ENCODE measurements at regions not wholly inside any gene's neighbourhood (a gene's known extent, or its start where the extent isn't known, plus 50 kb on each side); places are given as distances from the start of the nearest gene placed in this dataset.

- Histone ChIP-seq H3K9me3 (ENCODE audit: control insufficient read depth in 4 of 4, low read length in 3 of 4) (peaks cover 0 to 4% (median 0%) of the 10 kb centered on the region in 4 donors), H3K9ac (ENCODE audit: low read depth in 1 of 2, low read length in 2 of 2) (no peak overlapping the region), H3K4me3 (ENCODE audit: low read depth in 1 of 3, low read length in 3 of 3) (no peak overlapping the region), H3K36me3 (ENCODE audit: control insufficient read depth in 4 of 4, insufficient read depth in 3 of 4, low read depth in 1 of 4, low read length in 3 of 4) (no peaks in the 10 kb centered on the region), H3K27ac (ENCODE audit: low read depth in 1 of 2, low read length in 2 of 2) (no peak overlapping the region), H3K27me3 (ENCODE audit: control insufficient read depth in 4 of 4, insufficient read depth in 4 of 4, low read length in 3 of 4) (no peaks in the 10 kb centered on the region), H3K4me1 (ENCODE audit: control insufficient read depth in 4 of 4, insufficient read depth in 4 of 4, low read length in 3 of 4) (no peaks in the 10 kb centered on the region)
- DNase-seq (ENCODE audit: low spot score): no peak
- TF ChIP-seq MAX (IDR thresholded peaks at IDR 0.05) (no peak), EGR1 (IDR thresholded peaks at IDR 0.05; ENCODE audit: low read depth in 2 of 2) (no peak), YY1 (IDR thresholded peaks at IDR 0.05) (no peak), JUND (IDR thresholded peaks at IDR 0.05) (no peak), ZBTB33 (IDR thresholded peaks at IDR 0.05) (no peak), REST (IDR thresholded peaks at IDR 0.05) (no peak), NR2F2 (IDR thresholded peaks at IDR 0.05) (no peak), FOXA2 (IDR thresholded peaks at IDR 0.05) (no peak), FOXA1 (IDR thresholded peaks at IDR 0.05) (no peak), ATF3 (IDR thresholded peaks at IDR 0.05) (no peak), HNF4G (IDR thresholded peaks at IDR 0.05) (no peak), RXRA (IDR thresholded peaks at IDR 0.05) (no peak)
- 93% methylated on average over 2 of the region's 2 CpGs for WGBS
Observed at GRCh38 chr17:71273441-71273840, 847.4 kb upstream of the SOX9 start.

GRCh38 chr17:71276079-71276478 is 844.7 kb upstream of the SOX9 start:
- Histone ChIP-seq H3K9ac (ENCODE audit: low read depth in 1 of 2, low read length in 2 of 2) (no peak overlapping the region), H3K27me3 (ENCODE audit: control insufficient read depth in 4 of 4, insufficient read depth in 4 of 4, low read length in 3 of 4) (no peaks in the 10 kb centered on the region)

More at GRCh38 chr17:71276079-71276478, 844.7 kb upstream of the SOX9 start:
- no peaks in the 10 kb centered on the region for H3K36me3 ChIP-seq (ENCODE audit: control insufficient read depth in 4 of 4, insufficient read depth in 3 of 4, low read depth in 1 of 4, low read length in 3 of 4)
- DNase-seq (ENCODE audit: low spot score): no peak
- H3K4me3 ChIP-seq (ENCODE audit: low read depth in 1 of 3, low read length in 3 of 3): no peak overlapping the region
- H3K4me1 ChIP-seq (ENCODE audit: control insufficient read depth in 4 of 4, insufficient read depth in 4 of 4, low read length in 3 of 4): no peaks in the 10 kb centered on the region
- H3K27ac ChIP-seq (ENCODE audit: low read depth in 1 of 2, low read length in 2 of 2): no peak overlapping the region
- TF ChIP-seq MAX (IDR thresholded peaks at IDR 0.05) (no peak), TAF1 (conservative IDR thresholded peaks at IDR 0.05) (no peak), GABPA (IDR thresholded peaks at IDR 0.05 in 1 of 2, conservative IDR thresholded peaks at IDR 0.05 in 1 of 2) (no peak), HNF4G (IDR thresholded peaks at IDR 0.05) (no peak), FOXA1 (IDR thresholded peaks at IDR 0.05) (no peak), RXRA (IDR thresholded peaks at IDR 0.05) (no peak), YY1 (IDR thresholded peaks at IDR 0.05) (no peak), RAD21 (IDR thresholded peaks at IDR 0.05) (no peak), CTCF (IDR thresholded peaks at IDR 0.05; ENCODE audit: low read depth, low read length, missing input control) (no peak), SP1 (IDR thresholded peaks at IDR 0.05) (no peak), ATF3 (IDR thresholded peaks at IDR 0.05) (no peak), HNF4A (conservative IDR thresholded peaks at IDR 0.05) (no peak), ZBTB33 (IDR thresholded peaks at IDR 0.05) (no peak), FOXA2 (IDR thresholded peaks at IDR 0.05) (no peak), EGR1 (IDR thresholded peaks at IDR 0.05; ENCODE audit: low read depth in 2 of 2) (no peak), NR2F2 (IDR thresholded peaks at IDR 0.05) (no peak)
- WGBS: 79% methylated on average over 6 of the region's 6 CpGs
- H3K9me3 ChIP-seq (ENCODE audit: control insufficient read depth in 4 of 4, low read length in 3 of 4): no peaks in the 10 kb centered on the region

All from liver (tissue), 8 donors.